Right lobe of liver (tissue), 4 donors: ENCODE measurements at regions not wholly inside any gene's neighbourhood (a gene's known extent, or its start where the extent isn't known, plus 50 kb on each side); places are given as distances from the start of the nearest gene placed in this dataset.

Experiments
- CTCF ChIP-seq, 4 donors: fragments of 200-600 bp in 3 of 4; fragments of 450-650 bp in 1 of 4; IDR thresholded peaks; one replicate each; pipeline versions ENCODE4 v1.5.1 to v1.8.0; 2016 to 2022; ENCODE audit warnings: antibody characterized with exemption in 4 of 4, mild to moderate bottlenecking in 2 of 4
- POLR2A ChIP-seq: fragments of 450-650 bp; IDR thresholded peaks from one replicate; pipeline ENCODE4 v1.6.1; 2017; ENCODE audit warnings: antibody characterized with exemption, mild to moderate bottlenecking
- donor health status: DM: no; HTN: no; CAD: no.
- donor health status: DM: no; HTN: no; CAD: no.
- donor health status: DM: no; HTN: yes; CAD: no.

GRCh38 chr6:95478941-95479340, 98.4 kb upstream of the MANEA start:
- TF ChIP-seq POLR2A: no peak
- TF ChIP-seq CTCF (IDR thresholded peaks at IDR 0.05): no peak
